Memory B cell (primary cell): ENCODE measurements at regions not wholly inside any gene's neighbourhood (a gene's known extent, or its start where the extent isn't known, plus 50 kb on each side); places are given as distances from the start of the nearest gene placed in this dataset.
"Not testable (repeated sequence)": the region's sequence is repeated elsewhere in the genome, so short reads cannot be mapped to it uniquely, and the experiment has no call there.

Experiments
- ATAC-seq: fragments of 150-1000 bp; cut with Tn5 transposase; 2 replicates; pipeline ENCODE4 v1.10.0; 2021; ENCODE audit warnings: low read depth, mild to moderate bottlenecking, moderate library complexity
- DNase-seq, 2 donors: peaks; one replicate each; pipeline ENCODE4 v3.0.0; 2022; ENCODE audit warnings: low spot score in 2 of 2
- H3K27ac Mint-ChIP-seq: one replicate; pipeline ENCODE4 v1.8.0; 2022; ENCODE audit warnings: mild to moderate bottlenecking, moderate library complexity, mixed read lengths
- H3K27me3 Mint-ChIP-seq: one replicate; pipeline ENCODE4 v1.8.0; 2022; ENCODE audit warnings: mixed read lengths
- H3K36me3 Mint-ChIP-seq: one replicate; pipeline ENCODE4 v1.8.0; 2022; ENCODE audit warnings: mild to moderate bottlenecking, mixed read lengths
- H3K4me1 Mint-ChIP-seq: one replicate; pipeline ENCODE4 v1.8.0; 2022; ENCODE audit warnings: mixed read lengths
- H3K4me3 Mint-ChIP-seq: one replicate; pipeline ENCODE4 v1.8.0; 2022; ENCODE audit warnings: mild to moderate bottlenecking, moderate library complexity, mixed read lengths
- H3K9me3 Mint-ChIP-seq: one replicate; pipeline ENCODE4 v1.8.0; 2022; ENCODE audit warnings: mixed read lengths

DNA sequence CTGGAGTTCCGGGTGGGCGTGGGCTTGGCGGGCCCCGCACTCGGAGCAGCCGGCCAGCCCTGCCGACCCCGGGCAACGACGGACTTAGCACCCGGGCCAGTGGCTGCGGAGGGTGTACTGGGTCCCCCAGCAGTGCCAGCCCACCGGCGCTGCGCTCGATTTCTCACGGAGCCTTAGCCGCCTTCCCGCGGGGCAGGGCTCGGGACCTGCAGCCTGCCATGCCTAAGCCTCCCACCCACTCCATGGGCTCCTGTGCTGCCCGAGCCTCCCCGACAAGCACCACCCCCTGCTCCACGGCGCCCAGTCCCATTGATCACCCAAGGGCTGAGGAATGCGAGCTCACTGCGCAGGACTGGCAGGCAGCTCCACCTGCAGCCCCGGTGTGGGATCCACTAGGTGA is 99.9 kb upstream of the SETBP1 start:
- H3K36me3 Mint-ChIP-seq, H3K4me1 Mint-ChIP-seq, H3K27ac Mint-ChIP-seq, H3K4me3 Mint-ChIP-seq, DNase-seq, ATAC-seq, H3K27me3 Mint-ChIP-seq, H3K9me3 Mint-ChIP-seq: not testable (repeated sequence)

DNA sequence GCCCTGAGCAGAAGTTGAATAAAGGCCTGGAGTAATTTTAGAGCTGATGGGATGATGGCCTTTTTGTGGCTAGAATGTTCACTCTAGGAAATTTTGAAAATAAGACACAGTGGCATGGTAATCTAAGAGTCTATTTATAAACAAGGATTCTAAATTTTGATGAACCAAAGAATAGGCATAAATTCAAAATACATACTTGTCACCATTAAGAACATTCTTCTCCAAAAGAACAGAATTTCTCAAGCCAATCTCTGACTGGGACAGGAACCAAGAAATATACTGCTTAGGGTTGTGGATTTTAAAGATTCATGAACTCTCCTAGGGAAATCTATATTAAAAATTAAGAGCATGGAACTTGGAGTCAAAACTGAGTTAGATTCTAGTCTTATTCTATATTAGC is 98.2 kb upstream of the SETBP1 start:
- Mint-ChIP-seq H3K27me3 (no peaks in the 10 kb centered on the region), H3K4me1 (no peaks in the 10 kb centered on the region), H3K4me3 (no peak overlapping the region), H3K9me3 (no peaks in the 10 kb centered on the region), H3K36me3 (no peaks in the 10 kb centered on the region), H3K27ac (no peak overlapping the region)
- no peak for ATAC-seq
- no peak for DNase-seq

DNA sequence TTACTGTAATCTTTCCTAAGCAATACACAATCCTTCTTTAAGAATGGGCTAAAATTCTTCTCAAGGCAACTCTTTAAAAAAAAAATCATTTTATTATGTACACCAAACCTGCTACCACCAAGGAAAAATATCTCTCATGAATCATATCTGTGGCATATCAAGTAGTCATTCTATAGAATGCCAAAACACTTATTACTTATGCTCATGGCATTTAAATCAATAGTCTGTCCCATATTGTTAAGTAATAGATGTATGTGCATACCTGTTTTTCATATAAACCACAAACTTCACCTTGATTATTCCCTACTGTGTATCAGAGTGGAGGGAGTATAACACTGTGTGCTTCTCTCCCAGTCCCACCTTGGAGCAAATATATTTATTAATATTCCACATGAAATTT is 95.8 kb upstream of the SETBP1 start:
- H3K4me1 Mint-ChIP-seq: no peaks in the 10 kb centered on the region
- no peak overlapping the region for H3K27ac Mint-ChIP-seq
- no peaks in the 10 kb centered on the region for H3K36me3 Mint-ChIP-seq
- ATAC-seq (no peak), DNase-seq (no peak)
- H3K27me3 Mint-ChIP-seq: no peaks in the 10 kb centered on the region
- no peaks in the 10 kb centered on the region for H3K9me3 Mint-ChIP-seq
- no peak overlapping the region for H3K4me3 Mint-ChIP-seq

GRCh38 chr18:44586782-44587524 is 93.7 kb upstream of the SETBP1 start:
- Mint-ChIP-seq H3K4me3 (no peak overlapping the region), H3K36me3 (no peaks in the 10 kb centered on the region), H3K9me3 (no peaks in the 10 kb centered on the region), H3K27me3 (no peaks in the 10 kb centered on the region), H3K27ac (no peak overlapping the region), H3K4me1 (no peaks in the 10 kb centered on the region)
- DNase-seq: no peak
- no peak for ATAC-seq

DNA sequence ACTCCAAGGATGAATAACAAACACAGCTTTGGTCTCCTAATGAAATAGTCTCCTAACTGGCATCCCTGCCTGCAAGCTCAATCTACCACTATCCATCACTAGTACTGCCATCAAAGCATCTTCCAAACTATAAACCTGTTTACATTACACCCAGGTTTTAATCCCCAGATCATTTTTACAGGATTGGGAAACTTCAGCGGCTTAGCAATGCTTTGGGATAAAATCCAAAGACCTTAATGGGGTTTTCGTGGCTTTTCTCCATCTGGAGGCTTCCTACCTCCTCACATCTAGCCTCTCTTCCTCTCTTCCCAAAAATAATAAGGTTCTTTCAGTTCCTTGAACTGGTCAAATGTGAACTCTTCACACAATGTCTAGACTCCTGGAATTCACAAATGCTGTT is 92.2 kb upstream of the SETBP1 start:
- Mint-ChIP-seq H3K27ac (no peak overlapping the region), H3K27me3 (peaks cover 2% of the 10 kb centered on the region), H3K9me3 (no peaks in the 10 kb centered on the region), H3K36me3 (no peaks in the 10 kb centered on the region), H3K4me3 (no peak overlapping the region), H3K4me1 (no peaks in the 10 kb centered on the region)
- DNase-seq: no peak
- no peak for ATAC-seq

- peaks cover 2% of the 10 kb centered on the region for H3K27me3 Mint-ChIP-seq
- H3K4me3 Mint-ChIP-seq: no peak overlapping the region
- no peaks in the 10 kb centered on the region for H3K4me1 Mint-ChIP-seq
- no peak for DNase-seq
- no peaks in the 10 kb centered on the region for H3K9me3 Mint-ChIP-seq
- ATAC-seq: no peak
- no peaks in the 10 kb centered on the region for H3K36me3 Mint-ChIP-seq
- no peak overlapping the region for H3K27ac Mint-ChIP-seq
These were observed 90.9 kb upstream of the SETBP1 start for GRCh38 chr18:44589693-44590355.

GRCh38 chr18:44590956-44591670 is 89.6 kb upstream of the SETBP1 start:
- no peak for ATAC-seq
- Mint-ChIP-seq H3K4me3 (no peak overlapping the region), H3K9me3 (no peaks in the 10 kb centered on the region), H3K4me1 (no peaks in the 10 kb centered on the region), H3K36me3 (no peaks in the 10 kb centered on the region), H3K27ac (no peak overlapping the region), H3K27me3 (peaks cover 2% of the 10 kb centered on the region)
- no peak for DNase-seq

GRCh38 chr18:44592639-44593038 is 88.0 kb upstream of the SETBP1 start:
- no peaks in the 10 kb centered on the region for H3K9me3 Mint-ChIP-seq
- peaks cover 7% of the 10 kb centered on the region for H3K4me1 Mint-ChIP-seq
- ATAC-seq: no peak
- peaks cover 2% of the 10 kb centered on the region for H3K27me3 Mint-ChIP-seq
- no peak for DNase-seq
- H3K27ac Mint-ChIP-seq: no peak overlapping the region
- H3K4me3 Mint-ChIP-seq: no peak overlapping the region
- no peaks in the 10 kb centered on the region for H3K36me3 Mint-ChIP-seq

DNA sequence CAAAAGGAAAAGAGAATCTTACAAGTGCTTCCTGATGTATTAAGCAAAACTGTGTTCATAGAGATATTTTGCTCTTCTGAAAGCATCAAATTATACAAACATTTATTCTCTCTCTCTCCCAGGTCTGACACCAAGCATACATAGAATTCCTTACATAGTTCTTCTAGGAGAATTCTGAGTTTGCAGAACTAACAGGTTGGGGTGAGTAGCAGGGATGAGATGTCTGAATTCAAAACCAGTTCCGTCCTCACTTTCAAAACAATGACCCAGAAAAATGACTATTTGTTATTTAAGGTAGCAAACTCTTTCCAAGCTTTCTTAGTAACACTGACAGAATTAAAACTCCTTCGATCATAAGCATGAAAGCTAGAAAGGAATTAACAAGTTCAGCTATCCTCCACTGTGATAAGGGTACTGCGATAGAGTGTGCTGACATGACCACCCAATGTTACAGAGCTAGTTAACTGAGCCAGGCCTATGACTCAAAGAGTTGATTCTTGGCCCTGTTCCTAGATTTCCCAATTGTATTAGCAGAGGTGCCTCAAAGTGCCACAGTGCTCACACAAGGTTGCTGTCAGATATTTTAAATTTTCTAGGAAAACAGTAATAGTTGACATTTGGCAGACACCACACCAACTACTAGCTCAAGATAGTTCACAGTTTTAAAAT is 85.8 kb upstream of the SETBP1 start:
- DNase-seq: no peak
- Mint-ChIP-seq H3K27ac (no peak overlapping the region), H3K36me3 (no peaks in the 10 kb centered on the region), H3K27me3 (peaks cover 2% of the 10 kb centered on the region), H3K4me3 (no peak overlapping the region), H3K4me1 (peaks cover 7% of the 10 kb centered on the region), H3K9me3 (no peaks in the 10 kb centered on the region)
- ATAC-seq: no peak

DNA sequence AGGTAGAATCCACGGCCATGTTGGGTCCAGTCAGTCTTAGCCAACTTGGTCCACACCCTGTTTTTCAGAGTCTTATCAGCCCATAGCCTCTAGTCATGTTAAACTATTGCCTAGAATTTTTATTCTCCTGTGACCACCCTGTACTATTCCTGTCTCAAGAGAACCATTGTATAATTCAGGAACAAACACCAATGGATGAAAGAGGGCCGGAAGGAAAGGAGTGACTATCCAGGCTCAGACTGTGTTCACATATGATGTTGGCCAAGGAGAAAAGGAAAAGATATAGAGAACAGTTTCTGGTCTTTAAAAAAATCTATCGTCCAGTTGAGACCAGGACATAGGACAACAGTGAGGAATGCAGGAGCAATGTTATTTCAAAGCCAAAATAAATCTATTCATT is 82.9 kb upstream of the SETBP1 start:
- Mint-ChIP-seq H3K9me3 (no peaks in the 10 kb centered on the region), H3K27ac (no peak overlapping the region)

GRCh38 chr18:44598514-44598913 is 82.2 kb upstream of the SETBP1 start:
- DNase-seq (no peak), ATAC-seq (no peak)
- Mint-ChIP-seq H3K4me3 (no peak overlapping the region), H3K9me3 (no peaks in the 10 kb centered on the region), H3K36me3 (no peaks in the 10 kb centered on the region), H3K4me1 (peaks cover 10% of the 10 kb centered on the region), H3K27ac (no peak overlapping the region), H3K27me3 (peaks cover under 1% of the 10 kb centered on the region)

More for the DNA sequence above, 82.9 kb upstream of the SETBP1 start:
- ATAC-seq (no peak), DNase-seq (no peak)
- Mint-ChIP-seq H3K36me3 (no peaks in the 10 kb centered on the region), H3K4me3 (no peak overlapping the region), H3K27me3 (peaks cover 2% of the 10 kb centered on the region), H3K4me1 (peaks cover 9% of the 10 kb centered on the region)

- DNase-seq: no peak
- Mint-ChIP-seq H3K4me3 (no peak overlapping the region), H3K27ac (no peak overlapping the region), H3K36me3 (no peaks in the 10 kb centered on the region), H3K27me3 (no peaks in the 10 kb centered on the region), H3K4me1 (peaks cover 10% of the 10 kb centered on the region), H3K9me3 (peaks cover 3% of the 10 kb centered on the region)
- no peak for ATAC-seq
These were observed 81.3 kb upstream of the SETBP1 start for GRCh38 chr18:44599412-44599811.

GRCh38 chr18:44601447-44601846 is 79.2 kb upstream of the SETBP1 start:
- Mint-ChIP-seq H3K36me3 (no peaks in the 10 kb centered on the region), H3K27ac (no peak overlapping the region), H3K27me3 (no peaks in the 10 kb centered on the region), H3K9me3 (peaks cover 3% of the 10 kb centered on the region), H3K4me3 (no peak overlapping the region), H3K4me1 (peaks cover 10% of the 10 kb centered on the region)
- ATAC-seq (no peak), DNase-seq (no peak)

DNA sequence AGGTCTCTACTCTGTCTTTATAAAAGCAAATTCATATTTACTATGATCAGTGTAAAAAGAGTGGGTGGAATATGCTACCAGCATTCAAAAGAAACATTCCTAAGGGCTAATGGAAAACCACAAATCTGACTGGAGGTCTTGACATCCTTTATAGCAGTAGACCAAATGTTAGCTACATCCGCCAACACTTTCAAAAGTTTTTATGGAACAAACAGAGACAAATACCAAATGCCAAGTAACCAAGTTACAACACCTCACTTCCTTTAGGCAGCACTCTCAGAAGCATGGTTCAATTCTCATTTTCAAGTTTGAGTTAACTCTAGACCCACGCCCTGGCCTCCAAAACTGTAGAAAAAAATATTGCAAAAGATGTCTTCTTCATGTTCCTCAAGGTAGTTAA is 78.3 kb upstream of the SETBP1 start:
- ATAC-seq: no peak
- Mint-ChIP-seq H3K4me1 (peaks cover 3% of the 10 kb centered on the region), H3K36me3 (no peaks in the 10 kb centered on the region), H3K9me3 (peaks cover 3% of the 10 kb centered on the region), H3K4me3 (no peak overlapping the region), H3K27me3 (no peaks in the 10 kb centered on the region), H3K27ac (no peak overlapping the region)
- no peak for DNase-seq
